ENCODE measurements at regions not wholly inside any gene's neighbourhood (a gene's known extent, or its start where the extent isn't known, plus 50 kb on each side); places are given as distances from the start of the nearest gene placed in this dataset.
A peak's percentile ranks its signal among the peaks of the same experiment; 100 is the strongest.

DNA sequence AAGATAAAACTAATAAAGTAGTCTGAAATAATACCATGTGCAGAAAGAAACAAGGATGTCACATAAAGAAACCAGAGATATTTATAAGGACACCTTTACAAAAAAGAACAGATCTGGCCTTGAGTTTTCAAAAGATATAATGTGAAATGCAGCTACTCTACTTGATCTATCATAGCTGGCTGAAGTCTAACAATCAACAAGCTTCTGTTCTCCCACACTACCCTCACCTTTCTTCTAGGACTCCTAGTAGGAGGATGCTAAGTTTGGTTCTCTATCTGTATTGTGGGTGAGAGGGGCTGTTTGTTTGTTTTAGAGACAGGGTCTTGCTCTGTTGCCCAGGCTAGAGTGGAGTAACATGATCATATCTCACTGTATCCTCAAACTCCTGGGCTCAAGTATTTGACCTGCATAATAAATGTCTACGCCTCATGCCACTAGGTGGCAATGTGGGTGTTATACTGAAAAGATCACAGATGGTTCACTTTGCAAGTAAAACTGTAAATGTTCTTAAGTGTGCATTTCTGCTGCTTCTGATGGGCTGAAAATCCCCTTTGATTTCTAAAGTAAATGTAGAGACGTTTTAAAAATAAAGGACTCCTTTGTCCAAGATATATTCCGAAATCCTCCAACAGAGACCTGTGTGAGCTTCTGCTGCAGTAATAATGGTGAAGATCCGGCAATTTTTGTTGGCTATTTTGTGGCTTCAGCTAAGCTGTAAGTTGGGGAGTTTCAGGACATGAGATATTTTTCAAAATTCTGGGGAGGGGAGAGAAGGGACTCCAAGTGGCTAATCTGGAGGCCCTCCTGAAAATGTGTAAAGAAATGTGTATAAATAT lies 269.3 kb downstream of the DAD1 start:
- H3K27me3 ChIP-seq (ENCODE audit: control insufficient read depth, insufficient read depth, low read length) = no peaks in the 10 kb centered on the region

DNA sequence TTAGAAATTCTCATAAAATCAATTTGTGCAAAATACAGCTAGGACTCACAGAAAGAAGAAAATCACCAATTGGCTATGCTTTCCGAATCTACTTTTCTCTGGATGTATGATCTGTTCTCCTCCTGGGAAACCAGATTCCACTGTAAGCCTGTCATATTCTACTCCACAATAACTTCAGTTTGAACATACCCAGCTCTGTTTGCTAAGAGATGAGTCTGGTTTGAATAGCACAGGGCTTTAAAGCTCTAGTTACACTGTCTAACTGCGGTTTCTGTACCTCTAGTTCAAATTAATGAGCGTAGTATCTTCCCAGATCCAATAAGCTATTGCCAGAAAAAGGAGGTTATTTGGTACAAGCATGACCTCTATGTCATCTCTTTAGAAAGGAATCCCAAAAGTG lies 270.1 kb downstream of the DAD1 start:
- no peak overlapping the region for H3K9ac ChIP-seq
- no peaks in the 10 kb centered on the region for H3K36me3 ChIP-seq (ENCODE audit: control insufficient read depth, insufficient read depth, low read length)
- H3K79me2 ChIP-seq = no peaks in the 10 kb centered on the region
- no peak overlapping the region for H2AFZ ChIP-seq
- H3K4me3 ChIP-seq (ENCODE audit: low read depth, low read length) = no peak overlapping the region
- TF ChIP-seq, protein P1, sequence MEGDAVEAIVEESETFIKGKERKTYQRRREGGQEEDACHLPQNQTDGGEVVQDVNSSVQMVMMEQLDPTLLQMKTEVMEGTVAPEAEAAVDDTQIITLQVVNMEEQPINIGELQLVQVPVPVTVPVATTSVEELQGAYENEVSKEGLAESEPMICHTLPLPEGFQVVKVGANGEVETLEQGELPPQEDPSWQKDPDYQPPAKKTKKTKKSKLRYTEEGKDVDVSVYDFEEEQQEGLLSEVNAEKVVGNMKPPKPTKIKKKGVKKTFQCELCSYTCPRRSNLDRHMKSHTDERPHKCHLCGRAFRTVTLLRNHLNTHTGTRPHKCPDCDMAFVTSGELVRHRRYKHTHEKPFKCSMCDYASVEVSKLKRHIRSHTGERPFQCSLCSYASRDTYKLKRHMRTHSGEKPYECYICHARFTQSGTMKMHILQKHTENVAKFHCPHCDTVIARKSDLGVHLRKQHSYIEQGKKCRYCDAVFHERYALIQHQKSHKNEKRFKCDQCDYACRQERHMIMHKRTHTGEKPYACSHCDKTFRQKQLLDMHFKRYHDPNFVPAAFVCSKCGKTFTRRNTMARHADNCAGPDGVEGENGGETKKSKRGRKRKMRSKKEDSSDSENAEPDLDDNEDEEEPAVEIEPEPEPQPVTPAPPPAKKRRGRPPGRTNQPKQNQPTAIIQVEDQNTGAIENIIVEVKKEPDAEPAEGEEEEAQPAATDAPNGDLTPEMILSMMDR (IDR thresholded peaks at IDR 0.05) = no peak
- H3K9me3 ChIP-seq (ENCODE audit: control insufficient read depth, low read length) = no peaks in the 10 kb centered on the region
- H3K4me2 ChIP-seq (ENCODE audit: low read length) = no peak overlapping the region
- H3K4me1 ChIP-seq = no peaks in the 10 kb centered on the region
- no peak overlapping the region for H3K27ac ChIP-seq
- no peaks in the 10 kb centered on the region for H3K27me3 ChIP-seq (ENCODE audit: control insufficient read depth, insufficient read depth, low read length)

More for the DNA sequence above, 269.3 kb downstream of the DAD1 start:
- no peaks in the 10 kb centered on the region for H3K79me2 ChIP-seq
- H2AFZ ChIP-seq = no peak overlapping the region
- TF ChIP-seq, protein P1 (IDR thresholded peaks at IDR 0.05) = peak; percentile 69
- no peak overlapping the region for H3K4me2 ChIP-seq (ENCODE audit: low read length)
- H3K4me3 ChIP-seq (ENCODE audit: low read depth, low read length) = no peak overlapping the region
- no peak overlapping the region for H3K9ac ChIP-seq
- no peak overlapping the region for H3K27ac ChIP-seq
- no peaks in the 10 kb centered on the region for H3K36me3 ChIP-seq (ENCODE audit: control insufficient read depth, insufficient read depth, low read length)
- no peaks in the 10 kb centered on the region for H3K9me3 ChIP-seq (ENCODE audit: control insufficient read depth, low read length)
- H3K4me1 ChIP-seq = no peaks in the 10 kb centered on the region

- no peaks in the 10 kb centered on the region for H3K27me3 ChIP-seq (ENCODE audit: control insufficient read depth, insufficient read depth, low read length)
- no peaks in the 10 kb centered on the region for H3K4me1 ChIP-seq
- no peaks in the 10 kb centered on the region for H3K79me2 ChIP-seq
- H3K36me3 ChIP-seq (ENCODE audit: control insufficient read depth, insufficient read depth, low read length) = no peaks in the 10 kb centered on the region
- no peaks in the 10 kb centered on the region for H3K9me3 ChIP-seq (ENCODE audit: control insufficient read depth, low read length)
- H3K9ac ChIP-seq = no peak overlapping the region
- no peak overlapping the region for H3K4me3 ChIP-seq (ENCODE audit: low read depth, low read length)
- TF ChIP-seq, protein P1 (IDR thresholded peaks at IDR 0.05) = no peak
- no peak overlapping the region for H2AFZ ChIP-seq
- no peak overlapping the region for H3K27ac ChIP-seq
- H3K4me2 ChIP-seq (ENCODE audit: low read length) = no peak overlapping the region
Observed at GRCh38 chr14:22316473-22316872, 272.6 kb downstream of the DAD1 start.

DNA sequence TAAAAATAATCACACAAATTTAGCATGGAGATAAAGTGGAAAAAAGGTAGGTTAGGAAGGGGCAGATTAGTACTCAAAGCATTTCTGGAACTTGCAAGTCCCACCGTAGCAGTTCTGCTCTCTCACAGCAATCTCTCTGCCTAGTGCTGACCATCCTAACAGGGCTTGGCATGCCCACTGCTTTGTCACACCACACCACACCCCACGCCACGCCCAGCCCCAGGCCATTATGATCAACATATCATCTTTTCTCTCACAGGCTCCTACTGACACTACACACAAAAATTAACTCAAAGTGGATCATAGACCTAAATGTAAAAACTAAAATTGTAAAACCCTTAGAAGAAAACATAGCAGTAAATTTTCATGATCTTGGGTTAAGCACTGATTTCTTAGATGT lies 273.7 kb downstream of the DAD1 start:
- Histone ChIP-seq H3K4me2 (ENCODE audit: low read length) (no peak overlapping the region), H3K27ac (no peak overlapping the region), H3K27me3 (ENCODE audit: control insufficient read depth, insufficient read depth, low read length) (no peaks in the 10 kb centered on the region), H3K79me2 (no peaks in the 10 kb centered on the region), H3K9ac (no peak overlapping the region), H3K36me3 (ENCODE audit: control insufficient read depth, insufficient read depth, low read length) (no peaks in the 10 kb centered on the region), H3K4me3 (ENCODE audit: low read depth, low read length) (no peak overlapping the region), H3K9me3 (ENCODE audit: control insufficient read depth, low read length) (no peaks in the 10 kb centered on the region), H2AFZ (no peak overlapping the region), H3K4me1 (no peaks in the 10 kb centered on the region)
- TF ChIP-seq, protein P1 (IDR thresholded peaks at IDR 0.05) = no peak
